KMS-11 (cell line): ENCODE measurements at regions not wholly inside any gene's neighbourhood (a gene's known extent, or its start where the extent isn't known, plus 50 kb on each side); places are given as distances from the start of the nearest gene placed in this dataset.

Experiments
- H2AFZ ChIP-seq: fragments of 200-600 bp; sonication (generic); 2 replicates; pipeline ENCODE4 v1.6.1; 2016; ENCODE audit warnings: antibody characterized with exemption, mixed run types, low read depth
- H3K27ac ChIP-seq: fragments of 200-600 bp; sonication (generic); 2 replicates; pipeline ENCODE4 v1.6.1; 2016; ENCODE audit warnings: mild to moderate bottlenecking, mixed run types
- H3K27me3 ChIP-seq: fragments of 200-600 bp; sonication (generic); 2 replicates; pipeline ENCODE4 v1.6.1; 2017; ENCODE audit warnings: mild to moderate bottlenecking, low read depth, mixed run types, moderate library complexity; ENCODE audit not compliant: insufficient read depth
- H3K36me3 ChIP-seq: fragments of 200-600 bp; sonication (generic); 2 replicates; pipeline ENCODE4 v1.6.1; 2017; ENCODE audit warnings: mild to moderate bottlenecking, mixed run types; ENCODE audit not compliant: insufficient read depth
- H3K4me1 ChIP-seq: fragments of 200-600 bp; sonication (generic); 2 replicates; pipeline ENCODE4 v1.6.1; 2016; ENCODE audit warnings: mild to moderate bottlenecking, low read depth, mixed run types; ENCODE audit not compliant: poor library complexity, severe bottlenecking
- H3K4me2 ChIP-seq: fragments of 200-600 bp; sonication (generic); 2 replicates; pipeline ENCODE4 v1.7.0; 2016; ENCODE audit warnings: mild to moderate bottlenecking, mixed run types
- H3K4me3 ChIP-seq: fragments of 200-600 bp; sonication (generic); IDR thresholded peaks from 2 replicates; pipeline ENCODE4 v1.6.1; 2017; ENCODE audit warnings: low read depth, low read length, mixed read lengths; ENCODE audit not compliant: insufficient read depth
- H3K79me2 ChIP-seq: fragments of 200-600 bp; sonication (generic); 2 replicates; pipeline ENCODE4 v1.6.1; 2016; ENCODE audit warnings: low read depth, mixed run types; ENCODE audit not compliant: insufficient read depth
- H3K9ac ChIP-seq: fragments of 200-600 bp; sonication (generic); 2 replicates; pipeline ENCODE4 v1.6.1; 2016; ENCODE audit warnings: mild to moderate bottlenecking, mixed run types
- H4K20me1 ChIP-seq: fragments of 200-600 bp; sonication (generic); 2 replicates; pipeline ENCODE4 v1.6.1; 2016; ENCODE audit warnings: mild to moderate bottlenecking, mixed run types; ENCODE audit not compliant: insufficient read depth
- CTCF ChIP-seq: fragments of 200-600 bp; sonication (generic); conservative IDR thresholded peaks from 2 replicates; pipeline ENCODE4 v1.6.1; 2017; ENCODE audit warnings: low read depth, mild to moderate bottlenecking, antibody characterized with exemption, low read length, moderate library complexity, mixed read lengths

- no peaks in the 10 kb centered on the region for H3K79me2 ChIP-seq
- H3K27ac ChIP-seq: no peak overlapping the region
- H3K4me3 ChIP-seq: no peak overlapping the region
- no peaks in the 10 kb centered on the region for H3K36me3 ChIP-seq
- H2AFZ ChIP-seq: no peak overlapping the region
- no peaks in the 10 kb centered on the region for H4K20me1 ChIP-seq
- H3K4me1 ChIP-seq: no peaks in the 10 kb centered on the region
- no peak for TF ChIP-seq CTCF
- no peak overlapping the region for H3K4me2 ChIP-seq
- H3K9ac ChIP-seq: no peak overlapping the region
- H3K27me3 ChIP-seq: no peaks in the 10 kb centered on the region
Measured at GRCh38 chr6:92507552-92507951, 911.8 kb downstream of the EPHA7 start.

GRCh38 chr6:92504509-92504908 lies 914.9 kb downstream of the EPHA7 start:
- H3K9ac ChIP-seq: no peak overlapping the region
- no peak overlapping the region for H3K27ac ChIP-seq
- no peak overlapping the region for H3K4me3 ChIP-seq
- H2AFZ ChIP-seq: no peak overlapping the region
- no peaks in the 10 kb centered on the region for H3K4me1 ChIP-seq
- H4K20me1 ChIP-seq: no peaks in the 10 kb centered on the region
- no peak for TF ChIP-seq CTCF
- H3K79me2 ChIP-seq: no peaks in the 10 kb centered on the region
- H3K27me3 ChIP-seq: no peaks in the 10 kb centered on the region
- H3K36me3 ChIP-seq: no peaks in the 10 kb centered on the region
- H3K4me2 ChIP-seq: no peak overlapping the region

GRCh38 chr6:92497281-92497680 lies 922.1 kb downstream of the EPHA7 start:
- H3K27me3 ChIP-seq: no peaks in the 10 kb centered on the region
- H3K79me2 ChIP-seq: no peaks in the 10 kb centered on the region
- no peak for TF ChIP-seq CTCF
- no peak overlapping the region for H3K9ac ChIP-seq
- no peak overlapping the region for H2AFZ ChIP-seq
- no peaks in the 10 kb centered on the region for H3K36me3 ChIP-seq
- no peaks in the 10 kb centered on the region for H3K4me1 ChIP-seq
- H3K4me2 ChIP-seq: no peak overlapping the region
- H4K20me1 ChIP-seq: no peaks in the 10 kb centered on the region
- H3K27ac ChIP-seq: no peak overlapping the region
- H3K4me3 ChIP-seq: no peak overlapping the region

- Histone ChIP-seq H3K9ac (no peak overlapping the region), H3K4me1 (no peaks in the 10 kb centered on the region), H3K27ac (no peak overlapping the region), H3K4me2 (no peak overlapping the region), H3K27me3 (no peaks in the 10 kb centered on the region), H3K36me3 (no peaks in the 10 kb centered on the region), H3K79me2 (no peaks in the 10 kb centered on the region), H2AFZ (no peak overlapping the region), H4K20me1 (no peaks in the 10 kb centered on the region), H3K4me3 (no peak overlapping the region)
- no peak for TF ChIP-seq CTCF
Measured at GRCh38 chr6:92496527-92496926, 922.8 kb downstream of the EPHA7 start.

- Histone ChIP-seq H3K4me3 (no peak overlapping the region), H3K27ac (no peak overlapping the region), H3K4me1 (no peaks in the 10 kb centered on the region), H4K20me1 (no peaks in the 10 kb centered on the region), H3K9ac (no peak overlapping the region), H3K79me2 (no peaks in the 10 kb centered on the region), H3K36me3 (no peaks in the 10 kb centered on the region), H2AFZ (no peak overlapping the region), H3K4me2 (no peak overlapping the region), H3K27me3 (no peaks in the 10 kb centered on the region)
- no peak for TF ChIP-seq CTCF
Measured at GRCh38 chr6:92495242-92495641, 924.1 kb downstream of the EPHA7 start.
